Left ventricle myocardium inferior (tissue), 1 donor: ENCODE measurements at regions not wholly inside any gene's neighbourhood (a gene's known extent, or its start where the extent isn't known, plus 50 kb on each side); places are given as distances from the start of the nearest gene placed in this dataset.
"Not testable (repeated sequence)": the region's sequence is repeated elsewhere in the genome, so short reads cannot be mapped to it uniquely, and the experiment has no call there.

Source experiments
- DNase-seq: peaks from one replicate; pipeline ENCODE4 v3.0.0-alpha.2; 2020
- H3K27ac ChIP-seq: fragments of 200-600 bp; replicated peaks from 2 replicates; pipeline ENCODE4 v1.8.0; 2021
- H3K27me3 ChIP-seq: fragments of 200-600 bp; 2 replicates; pipeline ENCODE4 v1.8.0; 2021; ENCODE audit warnings: low read depth
- H3K36me3 ChIP-seq: fragments of 200-600 bp; 2 replicates; pipeline ENCODE4 v1.8.0; 2021
- H3K4me1 ChIP-seq: fragments of 200-600 bp; 2 replicates; pipeline ENCODE4 v1.8.0; 2021
- H3K4me3 ChIP-seq: fragments of 200-600 bp; 2 replicates; pipeline ENCODE4 v1.8.0; 2021; ENCODE audit warnings: mild to moderate bottlenecking, moderate library complexity
- H3K9me3 ChIP-seq: fragments of 200-600 bp; replicated peaks from 2 replicates; pipeline ENCODE4 v1.8.0; 2021
- intact Hi-C: fragments of 100-400 bp; cut with micrococcal nuclease; formaldehyde crosslinking; loops from one replicate; pipeline ENCODE4 v1.11.0; 2022
- donor health status: DM: no; HTN: yes; CAD: no; lungs with severe emphysema.

DNA sequence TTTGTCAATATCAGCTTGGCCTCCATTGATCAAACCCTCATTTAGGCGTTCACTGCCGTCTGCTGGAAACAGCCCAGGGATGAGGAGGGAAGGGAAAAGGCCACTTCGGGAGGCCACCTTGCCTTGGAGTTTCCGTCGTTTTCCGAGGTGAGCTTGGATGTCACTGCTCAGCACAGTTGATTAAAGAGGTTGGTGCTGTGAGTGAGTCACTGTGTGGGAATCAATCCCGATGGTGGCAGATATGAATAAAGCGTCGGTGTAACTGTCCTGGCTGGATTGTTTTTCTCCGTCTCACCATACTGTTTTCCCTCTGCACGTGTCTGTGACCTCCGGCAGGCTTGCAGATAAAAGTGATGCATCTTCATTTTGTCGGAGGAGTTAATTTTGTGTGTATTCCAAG, 148.1 kb downstream of the NPIPA7 start:
- H3K9me3 ChIP-seq, H3K36me3 ChIP-seq, H3K27ac ChIP-seq, H3K27me3 ChIP-seq, H3K4me1 ChIP-seq, DNase-seq, H3K4me3 ChIP-seq, intact Hi-C loops: not testable (repeated sequence)

DNA sequence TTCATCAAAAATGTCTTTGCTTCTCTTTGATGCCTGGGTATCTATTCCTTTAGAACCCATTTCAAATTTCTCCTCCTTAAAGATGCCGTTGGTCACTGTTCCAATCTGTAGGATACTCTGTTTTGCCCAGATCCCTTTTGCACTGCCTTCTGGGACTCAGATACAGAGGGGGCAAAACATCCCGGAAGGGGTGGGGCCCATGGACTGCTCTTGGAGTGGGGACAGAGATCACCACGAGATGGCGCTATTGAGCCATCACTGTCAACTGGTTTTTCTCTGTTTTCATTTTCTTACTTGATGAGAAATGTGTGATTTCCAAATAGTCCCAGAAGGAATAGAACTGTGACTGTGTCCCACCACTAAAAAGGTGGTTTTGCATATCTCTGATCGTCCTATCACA, 151.8 kb downstream of the NPIPA7 start:
- H3K36me3 ChIP-seq, H3K4me3 ChIP-seq, H3K4me1 ChIP-seq, DNase-seq, H3K27me3 ChIP-seq, H3K27ac ChIP-seq, H3K9me3 ChIP-seq, intact Hi-C loops: not testable (repeated sequence)

DNA sequence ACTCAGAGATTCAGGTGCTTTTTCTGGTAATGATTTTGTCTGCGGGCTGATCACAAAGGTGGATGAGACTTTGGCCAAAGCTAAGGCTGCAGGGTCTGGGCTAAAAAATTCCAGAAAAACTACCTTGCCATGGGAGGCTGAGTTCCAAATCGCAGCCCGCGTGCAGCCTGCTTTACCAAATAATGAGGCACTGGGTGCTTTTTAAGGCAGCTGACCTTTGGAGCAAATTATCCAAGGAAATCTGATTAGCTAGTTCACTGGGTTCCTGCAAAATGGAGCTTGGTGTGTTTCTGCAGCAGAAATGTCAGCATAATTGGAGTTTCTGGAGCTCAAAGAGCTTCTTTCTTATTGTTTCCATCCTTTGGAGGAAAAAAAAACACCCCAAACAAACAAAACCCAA, 156.6 kb downstream of the NPIPA7 start:
- H3K36me3 ChIP-seq, H3K4me1 ChIP-seq, DNase-seq, H3K27me3 ChIP-seq, intact Hi-C loops, H3K4me3 ChIP-seq, H3K9me3 ChIP-seq, H3K27ac ChIP-seq: not testable (repeated sequence)

DNA sequence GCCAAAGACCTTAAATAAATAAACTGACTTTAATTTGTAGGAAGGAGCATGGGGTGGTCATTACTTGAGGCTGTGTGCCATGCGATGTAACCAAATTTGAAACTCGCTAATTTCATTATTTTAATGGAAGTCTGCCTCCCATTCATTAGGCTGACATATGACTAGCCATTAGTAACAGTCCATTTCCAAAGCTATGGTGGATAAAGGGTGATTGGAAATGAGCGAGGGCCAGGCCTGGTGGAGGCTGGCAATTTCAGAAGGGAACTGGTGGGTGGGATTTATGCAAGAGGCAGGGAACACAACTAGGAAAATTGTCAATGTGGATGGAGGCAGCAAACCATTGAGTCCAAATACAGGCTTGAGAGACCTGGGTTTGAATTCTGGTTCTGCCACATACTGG, 157.2 kb downstream of the NPIPA7 start:
- intact Hi-C loops, H3K27ac ChIP-seq, DNase-seq, H3K9me3 ChIP-seq, H3K4me1 ChIP-seq, H3K27me3 ChIP-seq, H3K4me3 ChIP-seq, H3K36me3 ChIP-seq: not testable (repeated sequence)

DNA sequence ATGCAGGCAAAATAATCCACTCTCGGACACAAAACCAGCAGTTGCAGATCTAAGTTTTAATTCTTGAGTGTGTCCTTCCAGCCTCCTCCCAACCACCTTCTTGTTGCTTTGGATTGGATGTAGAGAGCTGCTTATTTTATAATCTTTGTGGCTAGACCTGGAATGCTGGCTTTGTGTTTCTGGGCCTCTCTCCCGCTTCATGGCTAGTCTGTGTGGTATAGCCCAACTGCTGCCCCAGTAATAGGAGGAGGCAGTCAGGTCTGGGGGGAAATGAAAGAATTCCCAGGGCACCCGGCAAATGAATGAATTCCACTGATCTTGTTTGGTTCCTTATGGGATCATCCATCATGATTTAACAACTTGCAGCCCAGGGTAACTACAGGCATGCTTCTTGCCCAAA, 170.8 kb downstream of the NPIPA7 start:
- H3K27me3 ChIP-seq, H3K4me1 ChIP-seq, H3K36me3 ChIP-seq, intact Hi-C loops, H3K9me3 ChIP-seq, H3K27ac ChIP-seq, H3K4me3 ChIP-seq, DNase-seq: not testable (repeated sequence)

DNA sequence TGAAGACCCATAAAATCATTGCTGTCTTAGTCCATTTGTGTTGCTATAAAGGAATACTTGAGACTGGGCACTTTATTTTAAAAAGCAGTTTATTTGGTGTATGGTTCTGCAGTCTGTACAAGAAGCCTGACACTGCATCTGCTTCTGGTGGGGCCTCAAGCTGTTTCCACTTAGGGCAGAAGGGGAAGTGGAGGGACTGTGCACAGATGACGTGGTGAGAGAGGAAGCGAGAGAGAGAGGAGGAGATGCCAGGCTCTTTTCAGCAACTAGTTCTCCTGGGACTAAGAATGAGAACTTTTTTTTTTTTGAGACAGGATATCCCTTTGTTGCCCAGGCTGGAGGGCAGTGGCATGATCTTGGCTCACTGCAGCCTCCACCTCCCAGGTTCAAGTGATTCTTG, 171.9 kb downstream of the NPIPA7 start:
- H3K27ac ChIP-seq, intact Hi-C loops, H3K9me3 ChIP-seq, H3K4me1 ChIP-seq, H3K36me3 ChIP-seq, H3K27me3 ChIP-seq, H3K4me3 ChIP-seq, DNase-seq: not testable (repeated sequence)

DNA sequence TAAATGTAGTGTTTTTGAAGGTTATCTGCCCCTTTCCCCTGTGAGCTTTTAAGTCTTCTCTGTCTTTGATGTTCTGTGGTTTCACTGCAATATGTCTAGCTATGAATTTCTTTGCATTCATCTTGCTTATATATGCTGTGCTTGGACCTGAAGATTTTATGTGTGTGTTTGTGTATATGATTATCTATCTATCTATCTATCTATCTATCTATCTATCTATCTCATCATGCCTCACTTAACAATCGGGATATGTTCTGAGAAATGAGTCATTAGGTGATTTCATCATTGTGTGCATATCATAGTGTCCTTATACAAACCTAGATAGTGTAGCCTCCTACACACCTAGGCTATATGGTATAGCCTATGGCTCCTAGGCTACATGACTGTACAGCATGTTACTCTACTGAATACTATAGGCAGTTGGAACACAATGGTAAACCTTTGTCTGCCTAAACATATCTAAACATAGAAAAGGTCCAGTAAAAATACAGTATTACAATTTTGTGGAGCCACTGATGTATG, 173.9 kb downstream of the NPIPA7 start:
- DNase-seq, H3K27ac ChIP-seq, H3K9me3 ChIP-seq, H3K4me3 ChIP-seq, intact Hi-C loops, H3K36me3 ChIP-seq, H3K4me1 ChIP-seq, H3K27me3 ChIP-seq: not testable (repeated sequence)

DNA sequence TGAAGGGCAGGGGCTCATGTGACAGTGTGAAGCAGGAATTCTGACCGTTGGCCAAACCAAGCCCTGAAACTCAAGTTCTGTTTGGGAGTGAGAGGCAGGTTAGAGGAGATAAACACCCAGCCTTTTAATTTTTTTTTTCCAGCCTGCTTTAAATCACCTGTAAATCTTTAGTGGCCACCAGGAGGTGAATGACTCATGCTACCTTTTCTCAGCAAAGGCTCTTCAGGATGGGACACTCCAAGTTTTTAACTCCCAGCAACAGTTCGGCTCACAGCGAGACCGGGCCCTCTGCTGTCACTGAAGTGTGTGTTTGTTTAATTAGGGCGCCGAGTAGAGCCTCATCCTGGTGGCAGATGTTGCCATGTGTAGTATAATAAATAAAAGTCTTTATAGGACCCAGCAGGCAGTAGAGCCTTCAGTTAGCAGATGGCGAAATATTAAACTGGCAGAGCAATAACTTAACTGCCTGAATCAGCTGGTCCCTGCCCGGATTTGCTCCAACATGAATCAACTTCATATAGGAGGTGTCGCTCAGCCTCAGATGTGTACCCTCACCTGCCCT, 180.3 kb downstream of the NPIPA7 start:
- H3K4me3 ChIP-seq, H3K27ac ChIP-seq, H3K9me3 ChIP-seq, intact Hi-C loops, H3K36me3 ChIP-seq, H3K27me3 ChIP-seq, H3K4me1 ChIP-seq, DNase-seq: not testable (repeated sequence)

DNA sequence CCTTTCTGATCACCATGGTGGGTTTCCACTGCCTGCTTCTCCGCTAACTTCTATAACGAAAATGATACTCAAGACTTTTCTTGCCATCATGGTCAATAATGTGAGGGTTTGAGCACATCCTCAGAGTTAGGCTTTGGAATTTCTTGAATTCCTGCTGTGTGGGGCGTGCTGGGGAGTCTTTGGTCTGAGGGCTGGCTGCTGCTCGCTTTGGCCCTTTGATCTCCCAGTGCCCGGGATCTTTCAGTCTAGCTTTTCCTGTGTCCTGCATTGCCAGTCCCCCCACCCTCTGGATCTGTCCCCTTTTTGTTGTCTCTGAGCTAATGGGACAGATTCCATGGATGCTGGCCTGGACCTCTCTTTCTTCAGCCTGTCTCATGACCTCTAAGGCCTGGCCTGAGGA, 182.6 kb downstream of the NPIPA7 start:
- DNase-seq, H3K36me3 ChIP-seq, H3K9me3 ChIP-seq, H3K4me3 ChIP-seq, H3K27me3 ChIP-seq, H3K27ac ChIP-seq, intact Hi-C loops, H3K4me1 ChIP-seq: not testable (repeated sequence)

DNA sequence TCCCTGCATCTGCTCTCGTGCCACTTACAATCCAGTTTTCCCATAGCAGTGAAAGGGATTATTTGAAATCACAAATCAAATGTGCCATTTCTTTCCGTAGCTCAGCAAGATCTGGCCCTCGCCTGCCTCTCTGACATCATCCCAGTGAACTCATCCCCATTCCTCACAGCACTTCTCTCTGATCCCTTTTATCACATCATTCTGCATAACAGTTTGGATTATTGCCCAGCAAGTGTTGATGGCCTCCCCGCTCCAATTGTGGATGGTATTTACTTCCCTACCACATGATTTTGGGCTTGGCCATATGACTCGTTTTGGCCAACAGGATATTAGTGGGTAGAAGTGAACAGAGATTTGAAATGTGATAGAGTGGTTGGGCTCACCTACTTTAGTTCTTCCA, 185.0 kb downstream of the NPIPA7 start:
- H3K9me3 ChIP-seq, H3K36me3 ChIP-seq, H3K27ac ChIP-seq, H3K27me3 ChIP-seq, DNase-seq, H3K4me1 ChIP-seq, H3K4me3 ChIP-seq, intact Hi-C loops: not testable (repeated sequence)

DNA sequence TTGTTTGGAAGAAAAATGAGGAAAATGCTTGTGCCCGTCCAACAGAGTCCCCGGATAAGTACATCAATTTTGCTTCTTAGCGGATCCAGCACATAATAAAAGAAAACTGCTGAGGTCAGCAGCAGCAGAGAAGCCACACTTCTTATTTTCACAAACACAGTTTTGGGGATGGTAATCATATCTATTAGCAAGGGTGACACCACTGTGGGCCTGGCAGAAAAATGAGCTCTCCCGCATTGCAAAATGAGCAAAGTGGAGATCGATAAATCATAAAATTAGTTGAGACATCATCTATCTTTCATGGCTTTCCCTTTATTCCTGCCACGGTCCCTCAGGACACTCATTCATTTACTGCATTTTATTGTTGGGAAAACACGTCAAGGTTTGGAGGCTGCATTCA, 186.4 kb downstream of the NPIPA7 start:
- H3K36me3 ChIP-seq, H3K9me3 ChIP-seq, H3K27ac ChIP-seq, H3K4me3 ChIP-seq, DNase-seq, H3K27me3 ChIP-seq, intact Hi-C loops, H3K4me1 ChIP-seq: not testable (repeated sequence)

DNA sequence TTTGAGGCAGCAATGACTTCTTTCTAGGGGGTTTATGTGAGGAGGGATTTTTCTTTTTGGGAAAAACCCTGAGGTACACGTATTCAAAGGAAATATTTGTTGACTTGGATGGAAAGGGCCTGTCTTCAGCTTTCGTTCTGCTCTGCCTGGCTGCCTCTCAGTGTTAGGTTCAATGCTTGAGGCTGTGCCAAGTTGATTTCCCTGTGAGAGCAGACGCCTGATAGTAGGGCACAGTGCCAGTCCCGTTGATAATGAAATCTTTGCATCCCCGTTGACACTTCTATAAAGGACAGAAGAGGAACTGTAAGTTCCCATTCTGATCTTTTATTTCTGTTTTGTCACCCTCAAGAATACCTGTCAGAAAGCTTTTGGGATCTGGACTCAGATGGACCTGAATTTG, 191.1 kb downstream of the NPIPA7 start:
- H3K9me3 ChIP-seq, H3K4me3 ChIP-seq, H3K27me3 ChIP-seq, H3K36me3 ChIP-seq, intact Hi-C loops, H3K27ac ChIP-seq, DNase-seq, H3K4me1 ChIP-seq: not testable (repeated sequence)

DNA sequence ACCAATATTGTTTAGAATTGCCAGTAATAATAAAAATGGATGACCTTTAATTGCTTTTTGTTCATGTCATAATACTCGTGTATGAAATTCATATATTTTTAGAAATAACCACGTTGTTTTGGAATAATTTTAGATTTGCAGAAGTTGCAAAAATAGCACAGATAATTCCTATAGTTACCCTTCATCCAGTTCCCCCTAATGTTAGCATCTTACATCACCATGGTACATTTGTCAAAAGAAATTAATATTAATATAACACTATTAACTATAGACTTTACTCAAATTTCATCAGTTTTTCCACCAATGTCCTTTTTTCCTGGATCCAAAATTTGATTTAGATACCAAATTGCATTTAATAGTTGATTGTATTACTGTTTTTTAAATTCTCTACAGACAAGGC, 191.9 kb downstream of the NPIPA7 start:
- H3K36me3 ChIP-seq, H3K4me1 ChIP-seq, H3K9me3 ChIP-seq, H3K27me3 ChIP-seq, H3K4me3 ChIP-seq, DNase-seq, intact Hi-C loops, H3K27ac ChIP-seq: not testable (repeated sequence)

DNA sequence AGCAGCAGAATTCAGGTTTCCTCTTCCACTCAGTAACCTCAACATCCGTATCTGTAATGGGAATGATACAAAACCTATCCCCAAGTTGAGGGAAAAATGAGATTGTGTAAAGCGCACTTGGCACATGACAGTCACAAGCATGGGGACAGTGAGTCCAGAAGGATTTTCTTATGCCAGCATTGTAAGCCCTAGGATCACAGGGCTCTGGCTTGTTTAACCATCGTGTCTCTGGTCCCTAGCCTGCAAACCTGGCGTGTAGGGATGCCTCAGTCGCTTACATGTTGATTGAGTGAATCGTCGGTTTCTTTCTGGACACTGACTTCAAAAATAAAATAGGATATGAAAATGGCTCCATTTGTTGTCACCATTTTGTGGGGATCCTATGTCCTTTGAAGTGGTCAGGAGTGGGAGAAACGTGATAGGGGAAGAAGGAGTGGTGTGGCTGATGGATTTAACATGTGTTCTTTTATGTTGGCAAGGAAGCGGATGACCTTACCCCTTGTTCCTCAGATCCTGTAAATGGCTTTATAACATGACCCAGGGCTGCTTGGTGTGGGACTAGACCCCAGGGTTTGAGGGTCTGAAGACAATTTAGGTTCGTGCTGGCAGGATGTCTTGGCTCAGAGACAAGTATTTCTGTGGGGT, 193.3 kb downstream of the NPIPA7 start:
- H3K36me3 ChIP-seq, DNase-seq, H3K27me3 ChIP-seq, H3K27ac ChIP-seq, H3K4me1 ChIP-seq, H3K4me3 ChIP-seq, intact Hi-C loops, H3K9me3 ChIP-seq: not testable (repeated sequence)
